GM18870 (cell line): ENCODE measurements at regions not wholly inside any gene's neighbourhood (a gene's known extent, or its start where the extent isn't known, plus 50 kb on each side); places are given as distances from the start of the nearest gene placed in this dataset.
A peak's percentile ranks its signal among the peaks of the same experiment; 100 is the strongest.
"Not testable (repeated sequence)": the region's sequence is repeated elsewhere in the genome, so short reads cannot be mapped to it uniquely, and the experiment has no call there.

ENCODE experiments used
- ATAC-seq: cut with Tn5 transposase; IDR thresholded peaks from one replicate; pipeline ENCODE4 v1.9.1; 2021; ENCODE audit warnings: moderate library complexity; ENCODE audit not compliant: unreplicated experiment

- ATAC-seq = no peak
Observed at GRCh38 chr4:179719766-179720450, 2277.7 kb upstream of the AGA start.

GRCh38 chr4:179726491-179726890 is 2284.3 kb upstream of the AGA start:
- ATAC-seq = not testable (repeated sequence)

- ATAC-seq = no peak
Observed at GRCh38 chr4:179728305-179728704, 2286.1 kb upstream of the AGA start.

GRCh38 chr4:179736820-179737219 is 2294.6 kb upstream of the AGA start:
- ATAC-seq = not testable (repeated sequence)

DNA sequence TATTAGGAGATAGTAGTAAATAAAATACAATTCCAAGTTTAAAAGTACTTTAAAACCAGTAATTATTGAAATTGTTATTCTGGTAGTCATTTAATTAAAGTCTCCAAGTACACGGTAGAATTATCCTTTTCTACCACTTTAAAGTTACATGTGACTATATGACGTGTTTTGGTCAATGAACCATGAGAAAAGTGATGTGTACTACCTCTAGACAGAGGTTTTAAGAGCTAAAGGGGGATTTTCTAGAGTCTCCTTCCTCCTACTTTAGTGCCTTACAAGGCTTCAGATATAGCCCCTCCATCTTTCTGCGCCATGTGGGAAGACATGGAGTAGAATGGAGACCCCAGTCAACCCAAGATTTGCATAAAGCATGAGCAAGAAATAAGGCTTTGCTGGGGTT is 2296.6 kb upstream of the AGA start:
- ATAC-seq = no peak

- ATAC-seq = no peak
Observed at GRCh38 chr4:179747218-179747910, 2305.1 kb upstream of the AGA start.

DNA sequence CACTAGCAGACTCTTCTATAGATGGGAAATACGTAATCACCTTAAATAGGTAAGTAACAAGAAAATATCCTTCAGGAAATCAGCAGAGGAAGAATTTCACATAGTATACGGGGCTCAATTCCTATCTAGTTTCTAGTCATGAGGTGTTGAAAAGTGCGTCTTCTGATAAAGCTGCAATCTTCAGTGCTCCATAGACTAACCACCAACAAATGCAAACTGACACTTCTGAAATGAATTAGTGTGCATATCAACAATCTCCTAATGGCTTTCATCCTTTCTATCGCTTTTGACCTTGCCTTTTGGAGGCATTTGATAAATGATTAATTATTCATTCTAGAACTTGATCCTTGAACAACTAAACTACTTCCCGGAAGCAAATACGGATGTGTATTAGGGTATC is 2306.6 kb upstream of the AGA start:
- no peak for ATAC-seq

- ATAC-seq = no peak
Observed at GRCh38 chr4:179750374-179750773, 2308.1 kb upstream of the AGA start.

DNA sequence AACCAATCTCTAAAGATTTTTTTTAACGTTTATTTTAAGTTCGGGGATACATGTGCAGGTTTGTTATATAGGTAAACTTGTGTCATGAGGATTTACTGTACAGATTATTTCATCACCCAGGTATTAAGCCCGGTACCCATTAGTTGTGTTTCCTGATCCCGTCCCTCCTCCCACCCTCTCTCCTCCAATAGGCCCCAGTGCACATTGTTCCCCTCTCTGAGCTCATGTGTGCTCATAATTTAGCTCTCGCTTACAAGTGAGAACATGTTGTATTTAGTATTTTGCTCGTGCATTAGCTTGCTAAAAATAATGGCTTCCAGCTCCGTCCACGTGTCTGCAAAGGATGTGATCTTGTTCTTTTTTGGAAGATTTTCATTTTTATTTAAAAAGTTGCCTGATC is 2309.4 kb upstream of the AGA start:
- no peak for ATAC-seq

GRCh38 chr4:179755322-179755721 is 2313.1 kb upstream of the AGA start:
- no peak for ATAC-seq

DNA sequence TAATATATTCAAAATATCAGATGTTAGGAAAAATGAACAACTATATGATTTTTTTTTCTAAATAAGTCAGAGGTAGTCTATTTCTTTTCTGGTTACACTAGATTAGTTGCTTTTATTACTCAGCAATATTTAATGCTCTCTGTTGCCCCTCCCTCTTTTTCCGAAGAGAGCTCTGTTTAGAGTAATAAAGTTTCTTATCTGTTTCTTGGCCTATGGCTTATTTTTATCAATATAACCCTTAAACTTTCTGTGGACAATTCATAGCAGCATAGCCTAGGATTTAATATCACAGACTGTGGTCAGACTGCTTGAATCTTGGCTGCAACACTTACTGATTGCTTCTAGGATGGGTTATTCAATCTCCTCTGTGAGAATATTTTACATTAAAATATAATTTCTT is 2315.4 kb upstream of the AGA start:
- ATAC-seq = no peak

DNA sequence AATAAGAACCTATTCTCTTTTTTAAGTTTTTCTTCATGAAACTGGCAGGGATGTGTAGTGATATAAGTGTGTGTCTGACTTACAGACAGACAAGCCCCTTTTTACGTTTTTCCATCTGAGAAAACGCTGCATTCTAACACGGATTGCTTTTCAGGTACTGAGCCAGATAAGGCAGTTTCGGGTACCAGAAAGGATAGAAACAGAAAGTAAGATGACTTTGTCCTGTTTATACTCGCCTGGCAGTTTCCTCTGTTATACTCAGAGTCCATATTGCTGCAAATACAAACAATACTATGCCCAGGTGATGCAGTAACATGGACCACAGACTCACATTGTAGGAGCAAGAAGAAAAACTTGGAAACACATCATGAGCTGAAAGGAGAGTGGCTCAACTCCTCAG is 2320.6 kb upstream of the AGA start:
- ATAC-seq = peak; percentile 64

DNA sequence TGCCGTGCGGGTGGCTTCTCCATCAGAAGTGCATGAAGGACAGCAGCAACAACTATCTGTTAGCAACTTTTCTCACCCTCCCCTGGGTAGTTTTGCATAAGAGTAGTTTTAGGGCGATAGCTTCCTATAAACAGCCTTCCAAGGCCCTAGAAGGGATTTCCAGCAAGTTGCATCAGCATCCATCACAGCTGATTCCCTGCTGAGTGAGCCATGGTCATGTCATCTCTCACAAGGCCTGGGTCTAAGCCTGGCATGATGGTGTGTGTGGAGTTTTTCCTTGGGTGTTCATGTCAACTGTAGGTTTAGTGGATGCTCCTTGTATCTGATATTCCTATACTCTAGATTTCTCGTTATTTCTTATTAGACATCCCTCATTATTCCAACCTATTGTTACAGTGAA is 2324.7 kb upstream of the AGA start:
- no peak for ATAC-seq

- ATAC-seq = no peak
Observed at GRCh38 chr4:179768996-179769395, 2326.8 kb upstream of the AGA start.

GRCh38 chr4:179797738-179798137 is 2355.5 kb upstream of the AGA start:
- no peak for ATAC-seq

GRCh38 chr4:179803857-179804256 is 2361.6 kb upstream of the AGA start:
- ATAC-seq = no peak

GRCh38 chr4:179804440-179804839 is 2362.2 kb upstream of the AGA start:
- ATAC-seq = no peak

- ATAC-seq = no peak
Observed at GRCh38 chr4:179817317-179817716, 2375.1 kb upstream of the AGA start.

GRCh38 chr4:179823342-179823741 is 2381.1 kb upstream of the AGA start:
- ATAC-seq = no peak

DNA sequence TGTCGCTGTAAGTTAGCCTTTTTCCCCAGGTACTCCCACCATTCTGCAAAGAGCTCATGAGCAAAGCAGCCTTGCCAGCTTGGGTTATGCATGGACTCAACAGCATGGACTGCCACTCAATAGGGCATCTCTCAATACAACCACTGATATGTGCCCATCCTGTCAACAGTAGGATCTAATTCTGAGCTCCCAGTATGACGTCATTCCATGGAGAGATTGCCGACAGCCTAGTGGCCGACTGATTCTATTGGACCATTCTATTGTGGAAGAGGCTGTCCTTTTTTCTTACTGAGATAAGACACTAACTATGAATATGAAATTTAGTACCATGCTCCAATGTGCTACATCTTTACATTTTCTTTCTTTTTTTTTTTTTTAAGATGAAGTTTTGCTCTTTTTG is 2389.0 kb upstream of the AGA start:
- ATAC-seq = no peak

DNA sequence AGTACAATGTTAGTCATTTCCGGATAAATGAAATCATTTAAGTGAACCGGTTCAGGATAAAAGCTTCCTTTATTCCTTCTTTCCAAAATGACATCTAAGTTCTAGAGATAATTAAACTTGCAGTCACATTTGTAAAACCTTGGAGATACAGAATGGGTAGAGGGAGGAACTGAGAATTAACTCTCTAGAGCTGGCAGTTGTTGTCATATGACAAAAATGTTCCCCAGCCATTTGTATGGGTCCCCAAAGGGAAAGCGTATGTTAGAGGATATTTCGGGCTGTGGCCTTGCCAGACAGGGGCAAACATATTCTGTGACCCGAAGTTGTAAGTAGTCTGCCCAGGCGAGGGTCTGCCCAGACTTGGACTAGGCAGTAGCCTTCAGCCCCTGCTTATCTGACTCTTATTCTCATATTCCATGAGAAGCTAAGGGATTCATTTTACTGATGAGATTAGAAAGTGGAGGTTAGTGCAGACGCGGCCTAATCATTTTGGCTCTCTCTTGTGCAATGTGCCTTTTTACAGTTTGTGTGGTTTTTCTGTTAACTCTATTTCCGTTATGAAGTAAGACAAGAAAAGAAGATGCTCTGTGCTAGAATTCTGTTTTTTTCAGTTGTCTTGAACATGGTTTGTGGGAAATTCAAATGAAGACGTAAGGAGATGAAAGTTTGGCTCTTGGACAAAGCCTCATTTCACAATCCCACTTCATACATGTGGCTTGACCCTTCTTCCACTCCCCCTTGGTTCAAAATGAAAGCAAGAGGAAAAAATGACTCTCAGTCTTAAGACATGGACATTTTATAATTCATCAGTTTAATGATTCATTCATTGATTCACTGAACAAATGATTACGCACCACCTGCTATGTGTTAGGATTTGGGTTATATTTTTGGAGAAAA is 2394.2 kb upstream of the AGA start:
- no peak for ATAC-seq

DNA sequence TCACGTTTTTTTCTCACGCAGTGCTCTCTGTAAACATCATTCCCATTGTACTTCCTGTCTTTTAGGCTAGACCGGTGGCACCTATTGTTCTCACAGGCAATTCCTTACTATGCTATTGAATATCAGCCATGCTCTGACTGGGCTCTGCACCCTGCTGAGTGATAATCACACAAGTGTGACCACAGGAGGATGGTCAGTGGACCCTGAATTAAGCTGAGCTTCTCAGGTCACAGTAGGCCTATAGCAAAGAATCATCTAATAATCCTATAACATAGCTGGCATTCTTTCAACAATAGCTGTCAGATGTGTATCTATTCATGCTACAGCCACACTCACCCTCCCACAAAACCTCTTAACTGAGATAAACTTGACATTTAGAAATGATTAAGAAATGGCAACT is 2399.8 kb upstream of the TENM3 start:
- no peak for ATAC-seq
